ENCODE measurements at regions not wholly inside any gene's neighbourhood (a gene's known extent, or its start where the extent isn't known, plus 50 kb on each side); places are given as distances from the start of the nearest gene placed in this dataset.
"Not testable (repeated sequence)": the region's sequence is repeated elsewhere in the genome, so short reads cannot be mapped to it uniquely, and the experiment has no call there.

GRCh38 chr5:120086081-120086480 is 378.0 kb upstream of the PRR16 start:
- DNase-seq (ENCODE audit: low read depth in 2 of 2) = no peak

- DNase-seq (ENCODE audit: low read depth in 2 of 2) = no peak
These were observed 375.7 kb upstream of the PRR16 start for GRCh38 chr5:120088412-120088811.

GRCh38 chr5:120088836-120089235 is 375.3 kb upstream of the PRR16 start:
- no peak for DNase-seq (ENCODE audit: low read depth in 2 of 2)

- no peak for DNase-seq (ENCODE audit: low read depth in 2 of 2)
These were observed 372.6 kb upstream of the PRR16 start for GRCh38 chr5:120091376-120091948.

- DNase-seq (ENCODE audit: low read depth in 2 of 2) = no peak
These were observed 371.5 kb upstream of the PRR16 start for GRCh38 chr5:120092649-120093048.

- DNase-seq (ENCODE audit: low read depth in 2 of 2) = no peak
These were observed 370.9 kb upstream of the PRR16 start for GRCh38 chr5:120093178-120093577.

GRCh38 chr5:120096413-120096812 is 367.7 kb upstream of the PRR16 start:
- peak; percentile 17 to 22 for DNase-seq (ENCODE audit: low read depth in 2 of 2)

GRCh38 chr5:120098426-120098825 is 365.7 kb upstream of the PRR16 start:
- no peak for DNase-seq (ENCODE audit: low read depth in 2 of 2)

- no peak for DNase-seq (ENCODE audit: low read depth in 2 of 2)
These were observed 365.1 kb upstream of the PRR16 start for GRCh38 chr5:120098902-120099535.

- DNase-seq (ENCODE audit: low read depth in 2 of 2) = no peak
These were observed 362.3 kb upstream of the PRR16 start for GRCh38 chr5:120101771-120102170.

GRCh38 chr5:120103495-120103894 is 360.6 kb upstream of the PRR16 start:
- no peak for DNase-seq (ENCODE audit: low read depth in 2 of 2)

GRCh38 chr5:120106912-120107525 is 357.1 kb upstream of the PRR16 start:
- DNase-seq (ENCODE audit: low read depth in 2 of 2) = no peak

GRCh38 chr5:120108586-120109248 is 355.4 kb upstream of the PRR16 start:
- peak; percentile 15 to 17 for DNase-seq (ENCODE audit: low read depth in 2 of 2)

- DNase-seq (ENCODE audit: low read depth in 2 of 2) = no peak
These were observed 341.4 kb upstream of the PRR16 start for GRCh38 chr5:120122703-120123102.

GRCh38 chr5:120124031-120124430 is 340.1 kb upstream of the PRR16 start:
- no peak for DNase-seq (ENCODE audit: low read depth in 2 of 2)

- no peak for DNase-seq (ENCODE audit: low read depth in 2 of 2)
These were observed 339.1 kb upstream of the PRR16 start for GRCh38 chr5:120124961-120125360.

- DNase-seq (ENCODE audit: low read depth in 2 of 2) = not testable (repeated sequence)
These were observed 331.8 kb upstream of the PRR16 start for GRCh38 chr5:120132347-120132746.

- no peak for DNase-seq (ENCODE audit: low read depth in 2 of 2)
These were observed 329.2 kb upstream of the PRR16 start for GRCh38 chr5:120134944-120135343.

GRCh38 chr5:120137582-120137981 is 326.5 kb upstream of the PRR16 start:
- DNase-seq (ENCODE audit: low read depth in 2 of 2) = no peak

GRCh38 chr5:120139039-120139438 is 325.1 kb upstream of the PRR16 start:
- DNase-seq (ENCODE audit: low read depth in 2 of 2) = peak; percentile 93 to 94

GRCh38 chr5:120140501-120140900 is 323.6 kb upstream of the PRR16 start:
- no peak for DNase-seq (ENCODE audit: low read depth in 2 of 2)

GRCh38 chr5:120141076-120141475 is 323.0 kb upstream of the PRR16 start:
- no peak for DNase-seq (ENCODE audit: low read depth in 2 of 2)

- DNase-seq (ENCODE audit: low read depth in 2 of 2) = no peak
These were observed 317.3 kb upstream of the PRR16 start for GRCh38 chr5:120146787-120147186.
